ENCODE measurements at regions not wholly inside any gene's neighbourhood (a gene's known extent, or its start where the extent isn't known, plus 50 kb on each side); places are given as distances from the start of the nearest gene placed in this dataset.

GRCh38 chr2:76569819-76570218 is 859.1 kb upstream of the GCFC2 start:
- DNase-seq (no peak), ATAC-seq (no peak)
- Mint-ChIP-seq H3K27me3 (no peaks in the 10 kb centered on the region), H3K27ac (no peak overlapping the region), H3K4me3 (no peak overlapping the region), H3K4me1 (no peaks in the 10 kb centered on the region), H3K9me3 (ENCODE audit: low read depth) (peaks cover 8% of the 10 kb centered on the region), H3K36me3 (ENCODE audit: low read depth) (no peaks in the 10 kb centered on the region)
- ChIA-PET POLR2A (no interaction called here), CTCF (no interaction called here)
- intact Hi-C loops (cut with DNase I, micrococcal nuclease), result no loop called here

DNA sequence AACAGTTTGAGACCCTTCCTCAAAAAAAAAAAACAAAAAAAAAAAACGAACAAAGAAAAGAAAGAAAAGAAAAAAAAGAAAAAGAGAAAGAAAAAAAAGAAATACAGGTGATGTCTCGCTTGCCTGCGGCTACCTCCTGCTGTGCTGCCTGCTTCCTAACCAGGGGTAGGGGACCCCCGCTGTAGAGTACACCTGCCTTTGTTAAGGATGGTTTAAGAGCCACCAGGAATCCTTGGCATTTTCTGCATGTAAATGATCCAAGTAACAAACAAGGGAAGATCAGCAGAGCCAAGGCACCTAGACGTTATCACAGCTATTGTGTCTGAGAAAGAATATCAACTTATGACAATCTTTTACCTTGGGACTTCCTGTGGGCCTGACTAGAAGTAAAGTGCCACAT is 856.8 kb upstream of the GCFC2 start:
- Mint-ChIP-seq H3K9me3 (ENCODE audit: low read depth) (peaks cover 8% of the 10 kb centered on the region), H3K4me1 (no peaks in the 10 kb centered on the region), H3K27me3 (no peaks in the 10 kb centered on the region), H3K4me3 (no peak overlapping the region), H3K27ac (no peak overlapping the region), H3K36me3 (ENCODE audit: low read depth) (no peaks in the 10 kb centered on the region)
- ChIA-PET POLR2A (no interaction called here), CTCF (no interaction called here)
- ATAC-seq, result no peak
- no peak for DNase-seq
- intact Hi-C loops (cut with DNase I, micrococcal nuclease), result no loop called here

- intact Hi-C loops (cut with DNase I, micrococcal nuclease), result no loop called here
- ChIA-PET POLR2A (no interaction called here), CTCF (no interaction called here)
- no peak for DNase-seq
- Mint-ChIP-seq H3K27ac (no peak overlapping the region), H3K4me1 (no peaks in the 10 kb centered on the region), H3K27me3 (no peaks in the 10 kb centered on the region), H3K36me3 (ENCODE audit: low read depth) (no peaks in the 10 kb centered on the region), H3K4me3 (no peak overlapping the region), H3K9me3 (ENCODE audit: low read depth) (peaks cover 8% of the 10 kb centered on the region)
- ATAC-seq, result no peak
Measured at GRCh38 chr2:76564734-76565133, 854.0 kb upstream of the GCFC2 start.

- ATAC-seq, result no peak
- DNase-seq, result no peak
- Mint-ChIP-seq H3K4me1 (no peaks in the 10 kb centered on the region), H3K27me3 (no peaks in the 10 kb centered on the region), H3K36me3 (ENCODE audit: low read depth) (no peaks in the 10 kb centered on the region), H3K4me3 (no peak overlapping the region), H3K27ac (no peak overlapping the region), H3K9me3 (ENCODE audit: low read depth) (peaks cover 8% of the 10 kb centered on the region)
- ChIA-PET CTCF (no interaction called here), POLR2A (no interaction called here)
- intact Hi-C loops (cut with DNase I, micrococcal nuclease), result no loop called here
Measured at GRCh38 chr2:76563730-76564129, 853.0 kb upstream of the GCFC2 start.

- ATAC-seq, result no peak
- Mint-ChIP-seq H3K9me3 (ENCODE audit: low read depth) (peaks cover 3% of the 10 kb centered on the region), H3K27me3 (no peaks in the 10 kb centered on the region), H3K4me1 (no peaks in the 10 kb centered on the region), H3K27ac (no peak overlapping the region), H3K36me3 (ENCODE audit: low read depth) (no peaks in the 10 kb centered on the region), H3K4me3 (no peak overlapping the region)
- intact Hi-C loops (cut with DNase I, micrococcal nuclease), result no loop called here
- no peak for DNase-seq
- ChIA-PET CTCF (no interaction called here), POLR2A (no interaction called here)
Measured at GRCh38 chr2:76558157-76558556, 847.4 kb upstream of the GCFC2 start.

- Mint-ChIP-seq H3K27ac (no peak overlapping the region), H3K27me3 (no peaks in the 10 kb centered on the region), H3K9me3 (ENCODE audit: low read depth) (no peaks in the 10 kb centered on the region), H3K4me1 (no peaks in the 10 kb centered on the region), H3K36me3 (ENCODE audit: low read depth) (no peaks in the 10 kb centered on the region), H3K4me3 (no peak overlapping the region)
- POLR2A ChIA-PET, result no interaction called here
- DNase-seq (no peak), ATAC-seq (no peak)
- CTCF ChIA-PET, result no interaction called here
- intact Hi-C loops (cut with DNase I, micrococcal nuclease), result no loop called here
Measured at GRCh38 chr2:76556018-76556417, 845.3 kb upstream of the GCFC2 start.

DNA sequence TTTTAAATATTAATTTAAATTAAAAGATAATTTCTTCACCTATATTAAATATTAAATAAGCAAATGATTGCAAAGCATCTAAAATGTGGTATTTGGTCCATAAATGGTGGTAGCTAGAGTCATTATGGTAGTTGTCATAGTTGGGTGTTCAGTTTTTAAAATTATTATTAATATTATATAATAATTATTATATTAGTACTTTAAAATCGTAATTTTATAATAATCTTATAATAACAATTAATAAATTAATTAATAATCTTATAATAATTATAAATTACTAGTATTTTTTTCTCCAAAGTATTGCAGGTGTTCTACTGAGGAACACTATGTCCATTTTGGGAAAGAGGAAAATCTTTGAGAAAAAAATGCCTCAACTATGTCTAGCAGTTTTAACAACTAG is 835.5 kb upstream of the GCFC2 start:
- CTCF ChIA-PET, result no interaction called here
- Mint-ChIP-seq H3K27ac (no peak overlapping the region), H3K4me1 (no peaks in the 10 kb centered on the region), H3K4me3 (no peak overlapping the region), H3K9me3 (ENCODE audit: low read depth) (peaks cover 7% of the 10 kb centered on the region), H3K36me3 (ENCODE audit: low read depth) (no peaks in the 10 kb centered on the region), H3K27me3 (no peaks in the 10 kb centered on the region)
- ATAC-seq, result no peak
- DNase-seq, result no peak
- intact Hi-C loops (cut with DNase I, micrococcal nuclease), result no loop called here
- POLR2A ChIA-PET, result no interaction called here

DNA sequence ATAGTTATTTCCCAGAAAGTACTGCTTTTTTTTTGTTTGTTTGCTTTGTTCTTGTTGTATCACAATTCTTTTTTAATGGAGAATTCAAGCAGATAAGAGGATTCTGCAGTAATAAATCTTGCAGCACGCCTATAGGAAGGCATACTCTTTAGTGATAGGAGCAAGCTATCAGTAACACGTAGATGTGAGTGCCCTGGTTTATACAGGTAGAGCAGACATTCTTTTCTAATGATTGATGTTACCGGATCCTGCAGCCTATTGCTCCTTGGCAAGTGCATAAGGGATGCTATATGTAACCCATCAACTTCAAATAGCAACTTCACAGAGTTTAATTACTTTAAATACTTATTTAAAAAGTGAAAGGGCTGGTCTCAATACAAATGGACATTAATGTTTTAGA is 834.2 kb upstream of the GCFC2 start:
- no peak for ATAC-seq
- ChIA-PET CTCF (no interaction called here), POLR2A (no interaction called here)
- H3K9me3 Mint-ChIP-seq (ENCODE audit: low read depth), result peaks cover 3% of the 10 kb centered on the region
- no peaks in the 10 kb centered on the region for H3K4me1 Mint-ChIP-seq
- intact Hi-C loops (cut with DNase I, micrococcal nuclease), result no loop called here
- H3K4me3 Mint-ChIP-seq, result no peak overlapping the region
- DNase-seq, result no peak
- H3K27ac Mint-ChIP-seq, result no peak overlapping the region
- no peaks in the 10 kb centered on the region for H3K36me3 Mint-ChIP-seq (ENCODE audit: low read depth)
- no peaks in the 10 kb centered on the region for H3K27me3 Mint-ChIP-seq

DNA sequence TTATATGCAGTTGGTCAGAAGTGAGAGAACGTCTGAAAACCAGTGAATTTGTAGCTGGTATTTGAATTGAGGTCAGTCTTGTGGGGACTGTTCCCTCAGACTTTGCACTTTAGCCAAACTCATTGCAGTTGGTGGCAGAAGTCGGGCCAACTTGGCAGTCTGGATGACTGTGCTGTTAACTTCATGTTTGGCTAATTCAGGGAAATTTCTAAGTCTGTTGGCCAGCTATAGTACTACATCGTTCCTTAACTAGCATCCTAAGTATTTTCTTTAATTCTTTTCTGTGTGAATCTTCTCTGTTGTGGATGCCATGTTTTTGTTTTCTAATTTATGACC is 806.8 kb upstream of the GCFC2 start:
- no peak for DNase-seq
- ChIA-PET CTCF (no interaction called here), POLR2A (no interaction called here)
- H3K36me3 Mint-ChIP-seq (ENCODE audit: low read depth), result no peaks in the 10 kb centered on the region
- H3K27me3 Mint-ChIP-seq, result no peaks in the 10 kb centered on the region
- intact Hi-C loops (cut with DNase I, micrococcal nuclease), result no loop called here
- H3K4me3 Mint-ChIP-seq, result no peak overlapping the region
- H3K27ac Mint-ChIP-seq, result no peak overlapping the region
- no peak for ATAC-seq
- H3K4me1 Mint-ChIP-seq, result no peaks in the 10 kb centered on the region
- peaks cover 10% of the 10 kb centered on the region for H3K9me3 Mint-ChIP-seq (ENCODE audit: low read depth)

- ChIA-PET CTCF (interaction anchor here (0.5 kb wide), 1 partner anchor 1034 kb away, joined by 3 read pairs; no protein-coding TSS in a partner anchor), POLR2A (no interaction called here)
- no peaks in the 10 kb centered on the region for H3K4me1 Mint-ChIP-seq
- intact Hi-C loops (cut with DNase I, micrococcal nuclease), result no loop called here
- DNase-seq (no peak), ATAC-seq (no peak)
- H3K27ac Mint-ChIP-seq, result no peak overlapping the region
- no peaks in the 10 kb centered on the region for H3K27me3 Mint-ChIP-seq
- no peak overlapping the region for H3K4me3 Mint-ChIP-seq
- H3K36me3 Mint-ChIP-seq (ENCODE audit: low read depth), result no peaks in the 10 kb centered on the region
- H3K9me3 Mint-ChIP-seq (ENCODE audit: low read depth), result peaks cover 7% of the 10 kb centered on the region
Measured at GRCh38 chr2:76516861-76517573, 806.3 kb upstream of the GCFC2 start.

DNA sequence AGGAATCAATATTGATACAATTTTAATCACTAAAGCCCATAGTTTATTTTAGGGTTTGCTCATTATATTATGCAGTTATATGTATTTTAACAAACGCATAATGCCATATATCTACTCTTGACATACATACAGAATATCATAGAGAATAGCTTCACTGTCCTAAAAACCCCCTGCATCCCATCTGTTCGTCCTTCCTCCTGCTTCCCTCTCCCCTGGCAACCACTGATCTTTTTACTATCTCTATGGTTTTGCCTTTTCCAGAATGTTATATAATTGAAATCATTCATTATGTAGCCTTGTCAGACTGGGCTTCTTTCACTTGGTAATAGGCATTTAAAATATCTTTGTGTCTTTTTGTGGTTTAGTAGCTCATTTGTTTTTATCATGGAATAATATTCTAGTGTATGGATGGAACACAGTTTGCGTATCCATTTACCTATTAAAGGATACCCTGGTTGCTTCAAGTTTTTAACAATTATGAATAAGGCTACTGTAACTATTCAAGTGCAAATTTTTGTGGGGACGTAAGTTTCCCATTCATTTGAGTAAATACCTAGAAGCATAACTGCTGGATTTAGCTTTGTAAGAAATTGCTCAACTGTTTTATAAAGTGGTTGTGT is 801.6 kb upstream of the GCFC2 start:
- ChIA-PET CTCF (interaction anchor here (0.6 kb wide), 1 partner anchor 13 kb away, joined by 4 read pairs; no protein-coding TSS in a partner anchor), POLR2A (no interaction called here)
- intact Hi-C loops (cut with DNase I, micrococcal nuclease), result no loop called here
- Mint-ChIP-seq H3K9me3 (ENCODE audit: low read depth) (peaks cover 2% of the 10 kb centered on the region), H3K27me3 (no peaks in the 10 kb centered on the region), H3K4me1 (no peaks in the 10 kb centered on the region), H3K36me3 (ENCODE audit: low read depth) (no peaks in the 10 kb centered on the region), H3K27ac (no peak overlapping the region), H3K4me3 (no peak overlapping the region)
- DNase-seq (no peak), ATAC-seq (no peak)

DNA sequence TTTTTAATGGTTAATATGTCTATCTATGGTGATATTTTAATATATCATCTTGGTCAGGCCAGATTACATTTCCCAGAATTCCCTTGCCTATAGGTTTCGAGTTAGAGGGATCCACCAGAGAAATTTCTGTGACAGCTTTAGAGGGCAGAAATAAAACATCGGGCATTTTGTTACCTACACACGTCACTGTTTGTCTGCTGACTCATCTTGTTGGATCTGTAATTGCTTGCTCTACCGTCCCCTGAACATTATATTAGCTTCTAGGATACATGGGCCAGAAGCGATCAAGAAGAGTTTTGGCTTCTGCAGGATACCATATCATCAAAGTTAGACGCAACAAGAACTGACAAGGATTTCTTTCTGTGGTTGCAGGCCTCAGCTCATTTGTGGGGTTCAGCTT is 795.8 kb upstream of the GCFC2 start:
- DNase-seq (no peak), ATAC-seq (no peak)
- Mint-ChIP-seq H3K27me3 (no peaks in the 10 kb centered on the region), H3K36me3 (ENCODE audit: low read depth) (no peaks in the 10 kb centered on the region), H3K4me1 (no peaks in the 10 kb centered on the region), H3K9me3 (ENCODE audit: low read depth) (peaks cover 8% of the 10 kb centered on the region), H3K27ac (no peak overlapping the region), H3K4me3 (no peak overlapping the region)
- CTCF ChIA-PET, result no interaction called here
- intact Hi-C loops (cut with DNase I, micrococcal nuclease), result no loop called here
- POLR2A ChIA-PET, result no interaction called here

DNA sequence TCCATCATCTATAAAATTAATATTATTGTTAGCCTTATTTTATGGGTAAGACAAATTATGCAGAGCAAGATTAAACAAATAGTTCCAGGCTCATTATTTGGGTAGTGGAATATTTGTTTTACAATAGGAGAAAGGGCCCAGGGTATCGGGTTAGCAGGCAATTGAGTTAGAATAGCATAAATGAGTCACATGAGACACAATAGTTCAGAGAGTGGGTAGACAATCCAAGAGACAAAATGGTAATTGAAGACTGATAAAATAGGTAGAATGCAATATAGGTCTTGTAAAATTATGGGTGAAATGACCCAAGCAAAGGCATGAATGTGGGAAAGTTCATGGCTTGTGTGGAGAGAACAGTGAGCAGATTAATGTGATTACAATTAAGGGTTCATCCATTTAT is 790.9 kb upstream of the GCFC2 start:
- intact Hi-C loops (cut with DNase I, micrococcal nuclease), result no loop called here

More for the DNA sequence above, 790.9 kb upstream of the GCFC2 start:
- H3K27ac Mint-ChIP-seq, result no peak overlapping the region
- H3K27me3 Mint-ChIP-seq, result no peaks in the 10 kb centered on the region
- no peaks in the 10 kb centered on the region for H3K36me3 Mint-ChIP-seq (ENCODE audit: low read depth)
- POLR2A ChIA-PET, result no interaction called here
- H3K4me3 Mint-ChIP-seq, result no peak overlapping the region
- CTCF ChIA-PET, result no interaction called here
- peaks cover 2% of the 10 kb centered on the region for H3K9me3 Mint-ChIP-seq (ENCODE audit: low read depth)
- no peak for DNase-seq
- H3K4me1 Mint-ChIP-seq, result no peaks in the 10 kb centered on the region
- no peak for ATAC-seq

Data from activated CD4-positive, alpha-beta T cell treated with anti-CD3 and anti-CD28 coated beads for 36 hours (primary cell).